ENCODE measurements at regions not wholly inside any gene's neighbourhood (a gene's known extent, or its start where the extent isn't known, plus 50 kb on each side); places are given as distances from the start of the nearest gene placed in this dataset.

- Mint-ChIP-seq H3K9me3 (peaks cover 7% of the 10 kb centered on the region; the same call in 1 of the 2 replicates), H3K27me3 (ENCODE audit: insufficient read depth) (peaks cover 50% of the 10 kb centered on the region), H3K4me1 (ENCODE audit: low read depth) (peaks cover 9% of the 10 kb centered on the region), H3K4me3 (no peak overlapping the region; the same call in 1 of the 2 replicates), H3K36me3 (ENCODE audit: low read depth) (0 out of 2 replicates have a peak, but pooled peaks cover 4% of the 10 kb centered on the region), H3K27ac (no peak overlapping the region)
- TF ChIP-seq CTCF (IDR thresholded peaks at IDR 0.05) = no peak
- no peak for DNase-seq
These were observed 91.0 kb downstream of the MICALL2 start for GRCh38 chr7:1368184-1368681.

- Mint-ChIP-seq H3K4me1 (ENCODE audit: low read depth) (peaks cover 9% of the 10 kb centered on the region), H3K27me3 (ENCODE audit: insufficient read depth) (peaks cover 53% of the 10 kb centered on the region), H3K36me3 (ENCODE audit: low read depth) (0 out of 2 replicates have a peak, but pooled peaks cover 4% of the 10 kb centered on the region), H3K9me3 (peaks cover 7% of the 10 kb centered on the region; the same call in 1 of the 2 replicates), H3K27ac (no peak overlapping the region), H3K4me3 (no peak overlapping the region)
- no peak for DNase-seq
- peak; percentile 52 for TF ChIP-seq CTCF (IDR thresholded peaks at IDR 0.05)
These were observed 90.3 kb downstream of the MICALL2 start for GRCh38 chr7:1368682-1369571.

GRCh38 chr7:1369916-1370657 is 89.2 kb downstream of the MICALL2 start:
- H3K27me3 Mint-ChIP-seq (ENCODE audit: insufficient read depth) = peaks cover 55% of the 10 kb centered on the region
- H3K4me3 Mint-ChIP-seq = no peak overlapping the region
- peaks cover 9% of the 10 kb centered on the region for H3K4me1 Mint-ChIP-seq (ENCODE audit: low read depth)
- TF ChIP-seq CTCF (IDR thresholded peaks at IDR 0.05) = no peak
- DNase-seq = no peak
- H3K27ac Mint-ChIP-seq = no peak overlapping the region
- 0 out of 2 replicates have a peak, but pooled peaks cover 4% of the 10 kb centered on the region for H3K36me3 Mint-ChIP-seq (ENCODE audit: low read depth)
- peaks cover 7% of the 10 kb centered on the region; the same call in 1 of the 2 replicates for H3K9me3 Mint-ChIP-seq

GRCh38 chr7:1370738-1371137 is 88.5 kb downstream of the MICALL2 start:
- 0 out of 2 replicates have a peak, but pooled peaks cover 4% of the 10 kb centered on the region for H3K36me3 Mint-ChIP-seq (ENCODE audit: low read depth)
- no peak overlapping the region for H3K4me3 Mint-ChIP-seq
- peaks cover 4% of the 10 kb centered on the region; the same call in 1 of the 2 replicates for H3K9me3 Mint-ChIP-seq
- H3K27ac Mint-ChIP-seq = no peak overlapping the region
- H3K27me3 Mint-ChIP-seq (ENCODE audit: insufficient read depth) = peaks cover 49% of the 10 kb centered on the region
- no peak for TF ChIP-seq CTCF (IDR thresholded peaks at IDR 0.05)
- peaks cover 9% of the 10 kb centered on the region for H3K4me1 Mint-ChIP-seq (ENCODE audit: low read depth)
- DNase-seq = no peak

GRCh38 chr7:1372063-1372462 is 87.2 kb downstream of the MICALL2 start:
- Mint-ChIP-seq H3K9me3 (no peaks in the 10 kb centered on the region), H3K4me3 (no peak overlapping the region), H3K27me3 (ENCODE audit: insufficient read depth) (peaks cover 46% of the 10 kb centered on the region), H3K36me3 (ENCODE audit: low read depth) (no peaks in the 10 kb centered on the region), H3K27ac (no peak overlapping the region), H3K4me1 (ENCODE audit: low read depth) (peaks cover 9% of the 10 kb centered on the region)
- no peak for DNase-seq
- TF ChIP-seq CTCF (IDR thresholded peaks at IDR 0.05) = no peak
